SJSA1 (cell line): ENCODE measurements at regions not wholly inside any gene's neighbourhood (a gene's known extent, or its start where the extent isn't known, plus 50 kb on each side); places are given as distances from the start of the nearest gene placed in this dataset.

ENCODE experiments used
- DNase-seq, 2 experiments: peaks; one replicate each; pipeline ENCODE4 v3.0.0-alpha.2; 2015 to 2020; ENCODE audit warnings: low spot score in 2 of 2, low read depth in 1 of 2
- H3K27ac ChIP-seq: fragments of 250-450 bp; sonication (Bioruptor Pico); 2 replicates; pipeline ENCODE4 v1.5.1; 2020; ENCODE audit warnings: mild to moderate bottlenecking, moderate library complexity
- H3K27me3 ChIP-seq: fragments of 250-450 bp; sonication (Bioruptor Pico); replicated peaks from 2 replicates; pipeline ENCODE4 v1.5.1; 2020; ENCODE audit warnings: mild to moderate bottlenecking, moderate library complexity
- H3K36me3 ChIP-seq: fragments of 250-450 bp; sonication (Bioruptor Pico); 2 replicates; pipeline ENCODE4 v1.5.1; 2020; ENCODE audit warnings: mild to moderate bottlenecking
- H3K4me1 ChIP-seq: fragments of 250-450 bp; sonication (Bioruptor Pico); replicated peaks from 2 replicates; pipeline ENCODE4 v1.6.1; 2021; ENCODE audit warnings: mild to moderate bottlenecking
- H3K4me3 ChIP-seq: fragments of 250-450 bp; sonication (Bioruptor Pico); 2 replicates; pipeline ENCODE4 v1.5.1; 2020; ENCODE audit warnings: mild to moderate bottlenecking
- H3K9me3 ChIP-seq: fragments of 250-450 bp; sonication (Bioruptor Pico); replicated peaks from 2 replicates; pipeline ENCODE4 v1.5.1; 2020; ENCODE audit warnings: mild to moderate bottlenecking

DNA sequence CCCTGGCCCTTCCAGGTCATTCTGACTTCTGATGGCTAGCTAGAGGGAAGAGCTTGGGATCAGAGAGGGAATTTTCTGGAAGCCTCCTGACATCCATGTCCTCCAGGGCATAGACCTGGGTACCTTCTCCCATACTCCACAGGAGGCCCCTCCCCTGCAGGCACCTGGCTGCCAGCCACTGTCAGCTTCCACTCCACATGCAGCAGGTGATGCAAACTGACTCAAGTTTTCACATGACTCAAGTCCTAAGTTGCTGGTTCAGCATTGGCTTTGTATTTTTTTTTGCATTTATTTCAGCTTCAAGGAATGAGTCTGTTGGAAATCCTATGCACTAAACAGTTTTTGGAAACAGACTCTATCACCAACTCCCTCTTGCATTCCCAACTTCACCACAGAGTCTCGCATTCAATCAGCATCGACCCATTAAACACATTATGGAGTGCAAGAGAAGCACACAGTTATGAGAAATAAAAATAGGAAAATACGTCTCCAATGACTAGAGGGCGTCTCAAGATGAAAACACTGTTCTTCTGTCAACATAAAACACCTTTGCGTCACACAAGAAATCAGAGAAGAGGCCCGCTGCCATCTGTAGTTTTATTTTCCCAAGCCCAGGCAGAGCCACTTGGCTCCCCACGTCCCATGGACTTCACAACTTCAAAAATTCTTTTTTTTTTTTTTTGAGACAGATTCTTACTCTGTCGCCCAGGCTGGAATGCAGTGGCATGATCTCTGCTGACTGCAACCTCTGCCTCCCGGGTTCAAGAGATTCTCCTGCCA, 362.6 kb upstream of the MGMT start:
- Histone ChIP-seq H3K27me3 (no peaks in the 10 kb centered on the region), H3K4me3 (no peak overlapping the region), H3K4me1 (no peaks in the 10 kb centered on the region), H3K9me3 (peaks cover 7% of the 10 kb centered on the region; the same call in 1 of the 2 replicates), H3K36me3 (no peaks in the 10 kb centered on the region), H3K27ac (no peak overlapping the region)
- DNase-seq, result no peak

DNA sequence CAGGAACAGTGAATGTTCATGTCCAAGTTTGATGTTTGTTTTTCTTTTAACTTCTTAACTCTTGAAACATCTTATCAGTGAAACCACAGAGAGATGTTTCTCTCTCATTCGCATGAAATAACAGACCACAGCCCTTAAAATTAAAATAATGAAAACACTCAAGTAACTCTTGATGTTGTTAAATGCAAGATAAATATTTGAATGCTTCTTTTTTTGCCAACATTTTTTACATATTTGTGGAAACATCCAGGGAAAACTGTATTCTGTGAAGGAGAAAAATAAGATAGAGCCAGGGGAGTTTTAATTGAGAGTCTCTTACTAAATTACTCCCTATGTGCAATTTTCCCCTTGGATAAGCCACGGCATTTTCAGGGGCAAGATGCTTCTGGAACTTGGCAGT, 361.8 kb upstream of the MGMT start:
- Histone ChIP-seq H3K27me3 (no peaks in the 10 kb centered on the region), H3K4me1 (no peaks in the 10 kb centered on the region), H3K36me3 (no peaks in the 10 kb centered on the region), H3K27ac (no peak overlapping the region), H3K4me3 (no peak overlapping the region), H3K9me3 (peaks cover 4% of the 10 kb centered on the region; the same call in 1 of the 2 replicates)
- DNase-seq, result no peak

DNA sequence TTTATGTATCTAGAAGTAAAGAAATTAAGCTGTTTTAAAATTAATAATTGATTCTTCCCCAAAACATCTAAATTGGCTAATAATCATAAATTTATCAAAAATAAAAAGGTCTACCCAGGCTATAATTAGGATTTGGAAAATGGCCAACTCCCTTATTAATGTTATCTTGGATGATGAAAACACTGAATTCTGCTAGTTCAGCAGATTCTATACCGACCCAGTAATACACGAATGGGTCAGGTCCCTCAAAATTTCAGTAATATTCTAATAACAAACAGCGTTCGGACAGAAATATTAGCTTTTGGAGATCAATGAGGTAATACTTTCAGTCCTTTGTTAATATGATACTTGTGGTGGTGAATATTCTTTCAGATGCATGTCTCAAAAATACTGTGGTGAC, 360.7 kb upstream of the MGMT start:
- H3K9me3 ChIP-seq, result peaks cover 8% of the 10 kb centered on the region
- no peak overlapping the region for H3K4me3 ChIP-seq

DNA sequence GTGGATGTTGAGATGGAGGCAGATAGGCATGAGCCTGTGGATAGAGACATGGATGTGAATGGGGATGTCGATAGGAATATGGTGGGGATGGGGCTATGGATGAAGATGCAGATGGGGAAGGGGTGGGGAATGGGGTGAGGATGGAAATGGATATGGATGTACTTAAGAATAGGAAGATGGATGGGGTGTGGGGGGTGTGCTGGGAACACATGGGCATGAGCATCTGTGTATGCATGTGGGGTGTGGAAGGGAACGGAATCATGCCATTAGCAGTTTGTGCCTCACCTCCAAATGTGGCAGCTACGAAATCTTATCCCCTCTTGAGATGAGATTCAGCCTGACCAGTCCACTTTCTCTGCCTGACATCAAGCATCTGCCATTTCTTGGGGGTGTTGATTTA, 359.5 kb upstream of the MGMT start:
- DNase-seq, result no peak
- Histone ChIP-seq H3K4me3 (no peak overlapping the region), H3K27ac (no peak overlapping the region), H3K4me1 (no peaks in the 10 kb centered on the region), H3K9me3 (peaks cover 5% of the 10 kb centered on the region), H3K27me3 (no peaks in the 10 kb centered on the region), H3K36me3 (no peaks in the 10 kb centered on the region)

More for the DNA sequence above, 360.7 kb upstream of the MGMT start:
- H3K4me1 ChIP-seq, result no peaks in the 10 kb centered on the region
- H3K36me3 ChIP-seq, result no peaks in the 10 kb centered on the region
- no peak overlapping the region for H3K27ac ChIP-seq
- no peaks in the 10 kb centered on the region for H3K27me3 ChIP-seq
- DNase-seq, result no peak

DNA sequence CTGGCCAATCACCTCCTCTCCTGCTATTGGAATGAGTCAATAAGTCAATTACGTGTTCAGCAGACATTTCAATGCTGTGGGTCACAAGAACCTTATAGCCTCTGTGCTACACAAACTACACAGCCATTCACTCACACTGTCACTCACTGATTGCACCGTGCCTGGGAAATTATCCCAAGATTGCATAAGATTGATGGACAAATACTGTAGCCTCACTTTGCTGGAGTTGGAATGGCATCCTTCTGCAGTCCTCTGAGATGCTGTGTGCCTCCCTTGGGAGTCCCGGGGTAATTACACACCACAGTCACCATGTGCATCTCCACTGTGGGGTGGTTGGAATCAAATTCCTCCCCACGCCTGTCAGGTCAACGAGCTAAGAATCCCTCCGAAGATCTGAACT, 358.7 kb upstream of the MGMT start:
- Histone ChIP-seq H3K36me3 (no peaks in the 10 kb centered on the region), H3K9me3 (peaks cover 9% of the 10 kb centered on the region), H3K27ac (no peak overlapping the region), H3K4me3 (no peak overlapping the region), H3K27me3 (no peaks in the 10 kb centered on the region), H3K4me1 (no peaks in the 10 kb centered on the region)
- DNase-seq, result no peak

DNA sequence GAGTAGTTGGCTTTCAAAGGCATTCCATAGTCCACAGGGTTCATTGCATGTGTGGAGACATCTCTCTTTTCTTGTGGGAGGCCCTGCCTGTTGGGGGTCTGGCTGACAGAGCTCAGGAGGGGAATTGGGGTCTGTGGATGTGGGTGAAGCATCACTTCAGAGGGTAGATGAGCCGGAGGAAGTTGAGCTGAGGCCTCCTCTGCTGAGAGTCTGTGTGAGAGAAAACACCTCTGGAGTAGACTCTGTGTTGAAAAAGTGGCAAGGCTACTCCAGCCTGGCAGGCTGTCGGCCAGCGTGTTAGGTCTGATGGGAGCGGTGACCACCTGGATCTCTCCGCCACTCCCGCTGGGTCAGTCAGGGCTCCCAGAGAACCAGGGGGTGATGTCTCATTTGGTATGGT, 358.0 kb upstream of the MGMT start:
- no peaks in the 10 kb centered on the region for H3K27me3 ChIP-seq
- no peak for DNase-seq
- H3K4me1 ChIP-seq, result no peaks in the 10 kb centered on the region
- H3K9me3 ChIP-seq, result peaks cover 12% of the 10 kb centered on the region
- H3K27ac ChIP-seq, result no peak overlapping the region
- no peaks in the 10 kb centered on the region for H3K36me3 ChIP-seq
- H3K4me3 ChIP-seq, result no peak overlapping the region

DNA sequence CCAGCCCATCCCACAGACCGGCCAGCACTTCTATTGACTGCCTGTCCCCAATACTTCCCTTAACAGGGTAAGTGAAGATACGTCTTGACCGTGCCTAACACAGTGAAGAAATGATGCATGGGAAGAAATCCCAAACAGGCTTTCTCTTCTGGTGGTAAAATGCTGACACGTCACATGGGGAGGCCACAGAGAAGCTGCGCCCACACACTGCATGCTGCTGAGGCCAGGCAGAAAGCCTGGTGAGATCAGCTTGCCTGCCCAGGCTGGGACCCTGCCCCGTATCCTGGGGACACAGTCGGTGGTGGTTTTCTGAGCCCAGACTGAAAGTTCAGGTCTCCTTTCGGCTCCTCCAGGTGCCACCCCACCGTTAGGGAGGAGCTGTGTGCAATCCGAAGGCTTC, 356.3 kb upstream of the MGMT start:
- Histone ChIP-seq H3K4me1 (no peaks in the 10 kb centered on the region), H3K4me3 (no peak overlapping the region), H3K36me3 (no peaks in the 10 kb centered on the region), H3K27ac (no peak overlapping the region), H3K9me3 (peaks cover 13% of the 10 kb centered on the region), H3K27me3 (no peaks in the 10 kb centered on the region)
- no peak for DNase-seq

DNA sequence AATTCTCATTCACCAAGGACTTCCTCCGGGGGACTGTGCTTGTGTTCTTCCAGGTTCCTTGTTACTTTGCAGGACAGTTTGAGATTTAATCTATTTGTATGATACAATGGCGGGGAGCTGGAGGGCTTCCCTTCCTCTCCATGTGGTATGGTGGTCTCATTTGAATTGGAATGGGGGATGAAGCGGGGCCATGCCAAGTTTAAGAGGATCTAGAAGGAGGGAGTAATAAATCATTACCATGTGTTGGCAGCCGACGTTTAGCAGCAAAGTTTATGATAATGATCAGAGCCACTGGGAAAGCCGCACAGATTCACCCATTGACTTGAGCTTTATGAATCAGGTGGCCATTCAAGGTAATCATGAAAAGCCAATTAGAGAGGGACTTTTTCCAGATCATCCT, 355.1 kb upstream of the MGMT start:
- Histone ChIP-seq H3K27me3 (no peaks in the 10 kb centered on the region), H3K9me3 (peaks cover 13% of the 10 kb centered on the region), H3K36me3 (no peaks in the 10 kb centered on the region), H3K27ac (no peak overlapping the region), H3K4me1 (no peaks in the 10 kb centered on the region), H3K4me3 (no peak overlapping the region)
- no peak for DNase-seq

DNA sequence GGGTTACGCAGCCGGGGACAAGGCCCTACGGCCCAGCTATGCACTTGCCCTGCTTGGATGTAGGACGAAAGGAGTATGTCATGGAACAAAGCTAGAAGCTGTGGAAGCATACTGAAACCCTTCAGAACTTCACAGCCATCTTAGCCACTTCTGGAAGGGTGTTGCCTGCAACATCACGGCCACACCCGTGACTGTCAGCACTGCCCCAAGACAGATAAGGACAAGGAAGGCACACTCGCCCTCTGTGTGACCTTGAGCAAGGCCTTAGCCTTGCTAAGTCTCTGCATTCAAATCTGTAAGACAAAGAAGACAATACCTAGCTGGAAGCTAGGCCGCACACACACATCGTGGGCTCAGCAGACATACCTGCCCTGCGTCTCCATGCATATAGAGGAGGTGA, 352.5 kb upstream of the MGMT start:
- Histone ChIP-seq H3K9me3 (peaks cover 13% of the 10 kb centered on the region), H3K4me3 (no peak overlapping the region), H3K36me3 (no peaks in the 10 kb centered on the region), H3K27ac (no peak overlapping the region), H3K4me1 (no peaks in the 10 kb centered on the region), H3K27me3 (no peaks in the 10 kb centered on the region)
- DNase-seq, result no peak

DNA sequence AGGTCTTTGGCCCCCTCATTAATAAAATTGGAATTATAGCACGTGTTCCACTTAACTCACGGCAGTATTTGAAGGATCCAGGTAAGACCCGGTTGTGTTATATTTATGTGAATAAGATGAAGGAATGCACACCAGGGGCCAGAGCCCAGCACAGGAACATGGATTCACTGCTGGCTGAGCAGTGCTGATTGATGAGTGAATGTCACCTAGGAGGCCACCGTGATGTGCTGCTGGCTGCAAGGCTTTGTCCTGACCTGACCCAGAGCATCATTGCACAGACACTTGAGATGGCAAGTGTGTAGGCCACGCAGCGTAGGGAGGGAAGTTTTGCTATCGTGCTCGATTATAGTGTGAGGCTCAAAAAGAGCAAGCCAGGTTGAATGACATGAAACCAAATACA, 350.7 kb upstream of the MGMT start:
- no peak overlapping the region for H3K4me3 ChIP-seq
- H3K9me3 ChIP-seq, result peaks cover 9% of the 10 kb centered on the region; the same call in 1 of the 2 replicates
- no peak overlapping the region for H3K27ac ChIP-seq
- no peaks in the 10 kb centered on the region for H3K36me3 ChIP-seq
- no peak for DNase-seq
- no peaks in the 10 kb centered on the region for H3K27me3 ChIP-seq
- H3K4me1 ChIP-seq, result no peaks in the 10 kb centered on the region

DNA sequence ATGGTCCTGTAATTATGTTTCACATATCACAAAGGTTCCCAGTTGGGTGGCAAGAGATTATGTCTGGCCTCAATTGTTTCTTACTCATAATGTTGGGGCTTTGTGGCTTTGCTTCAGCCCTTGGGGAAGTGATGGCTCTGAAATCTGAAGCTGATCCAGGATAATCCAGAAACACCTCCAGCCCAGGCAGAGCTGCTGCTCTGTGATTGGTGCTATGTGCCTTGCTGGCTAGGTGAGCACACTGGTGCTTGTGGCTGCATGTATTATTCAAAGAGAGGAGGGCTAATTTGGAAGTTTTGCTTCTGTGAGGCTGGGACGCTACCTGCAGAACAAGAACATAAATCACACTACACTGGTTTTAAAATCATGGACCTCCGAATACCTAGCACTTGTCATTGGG, 346.6 kb upstream of the MGMT start:
- Histone ChIP-seq H3K4me1 (no peaks in the 10 kb centered on the region), H3K4me3 (no peak overlapping the region)
- DNase-seq, result no peak

DNA sequence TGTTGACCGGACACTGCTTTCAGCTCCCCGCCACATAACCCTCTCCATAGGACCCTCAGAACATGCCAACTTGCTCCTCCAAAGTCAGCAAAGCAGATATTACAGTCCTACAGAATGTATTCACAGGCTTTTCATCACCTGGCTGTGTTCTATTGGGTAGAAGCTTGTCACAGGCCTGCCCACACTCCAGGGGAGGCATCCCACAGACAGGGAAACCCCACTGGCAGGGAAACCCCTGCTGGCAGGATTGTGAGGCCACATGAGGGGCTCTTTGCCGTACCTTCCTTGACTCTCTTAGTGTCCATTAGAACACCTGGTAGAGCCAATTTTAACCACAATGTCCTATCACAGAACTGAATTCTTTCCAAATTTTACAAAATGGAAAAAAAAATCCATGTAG, 344.2 kb upstream of the MGMT start:
- Histone ChIP-seq H3K4me3 (no peak overlapping the region), H3K4me1 (no peaks in the 10 kb centered on the region), H3K9me3 (peaks cover 4% of the 10 kb centered on the region), H3K36me3 (no peaks in the 10 kb centered on the region), H3K27me3 (no peaks in the 10 kb centered on the region), H3K27ac (no peak overlapping the region)
- DNase-seq, result no peak

More for the DNA sequence above, 346.6 kb upstream of the MGMT start:
- Histone ChIP-seq H3K36me3 (no peaks in the 10 kb centered on the region), H3K9me3 (peaks cover 4% of the 10 kb centered on the region), H3K27me3 (no peaks in the 10 kb centered on the region), H3K27ac (no peak overlapping the region)

DNA sequence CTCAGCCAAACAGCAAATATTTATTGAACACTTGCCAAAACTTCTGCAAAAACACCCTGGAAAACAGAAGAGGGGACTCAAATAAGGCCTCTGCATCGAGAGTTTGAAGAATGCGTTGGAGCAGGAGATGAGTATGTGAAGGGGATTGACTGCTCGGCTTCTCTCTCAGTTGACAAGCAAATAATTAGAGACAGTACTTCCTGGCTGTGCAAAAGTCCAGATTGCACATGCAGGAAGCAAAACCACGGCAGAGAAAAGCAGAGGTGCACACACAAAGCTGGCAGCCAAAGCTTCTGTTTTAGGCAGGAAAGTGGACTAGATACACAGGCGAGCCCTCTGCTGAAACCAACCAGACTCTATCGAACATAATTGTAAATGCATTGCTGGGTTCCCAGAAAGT, 343.6 kb upstream of the MGMT start:
- Histone ChIP-seq H3K9me3 (peaks cover 4% of the 10 kb centered on the region), H3K27me3 (no peaks in the 10 kb centered on the region), H3K36me3 (no peaks in the 10 kb centered on the region), H3K4me1 (no peaks in the 10 kb centered on the region), H3K4me3 (no peak overlapping the region), H3K27ac (no peak overlapping the region)
- DNase-seq, result no peak

DNA sequence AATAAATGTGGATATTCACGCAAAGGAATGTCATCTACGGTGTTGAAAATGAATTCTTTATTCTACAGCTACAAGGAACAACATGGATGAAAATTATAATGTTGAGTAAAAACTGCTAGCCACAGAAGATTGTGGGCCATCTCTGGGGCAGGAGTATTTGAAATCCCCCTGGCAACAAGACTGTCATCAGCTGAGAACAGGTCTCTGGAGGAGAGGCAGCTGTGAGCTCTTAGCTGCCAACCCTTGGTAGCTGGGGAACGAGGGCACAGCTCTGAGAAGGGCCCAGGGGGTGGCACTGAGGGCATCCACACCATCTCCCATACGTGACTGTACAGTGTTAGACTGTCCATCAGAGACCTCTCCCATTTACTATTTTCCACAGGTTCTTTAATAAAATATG, 340.1 kb upstream of the MGMT start:
- Histone ChIP-seq H3K36me3 (no peaks in the 10 kb centered on the region), H3K4me3 (no peak overlapping the region), H3K27me3 (no peaks in the 10 kb centered on the region), H3K27ac (no peak overlapping the region), H3K9me3 (no peaks in the 10 kb centered on the region; the same call in 1 of the 2 replicates), H3K4me1 (no peaks in the 10 kb centered on the region)
- DNase-seq, result peak in 1 of 2 experiments; percentile 15
